Choroid plexus epithelial cell (primary cell): ENCODE measurements at regions not wholly inside any gene's neighbourhood (a gene's known extent, or its start where the extent isn't known, plus 50 kb on each side); places are given as distances from the start of the nearest gene placed in this dataset.

ENCODE experiments used
- DNase-seq: peaks from one replicate; pipeline ENCODE4 v3.0.0-alpha.2; 2010; ENCODE audit warnings: low read depth
- H3K4me3 ChIP-seq: 2 replicates; pipeline ENCODE4 v1.5.1; 2011; ENCODE audit warnings: low read depth, mild to moderate bottlenecking, control low read depth, low read length, moderate library complexity
- CTCF ChIP-seq: conservative IDR thresholded peaks from 2 replicates; pipeline ENCODE4 v1.5.1; 2011; ENCODE audit warnings: low read depth, mild to moderate bottlenecking, control low read depth, inconsistent platforms, low read length, moderate library complexity

- DNase-seq: no peak
- no peak overlapping the region for H3K4me3 ChIP-seq
- no peak for TF ChIP-seq CTCF
These were observed 60.0 kb downstream of the MAGEF1 start for GRCh38 chr3:184651904-184652303.

GRCh38 chr3:184648636-184649035, 63.2 kb downstream of the MAGEF1 start:
- DNase-seq: no peak
- no peak overlapping the region for H3K4me3 ChIP-seq
- TF ChIP-seq CTCF: no peak

- TF ChIP-seq CTCF: no peak
- DNase-seq: no peak
- no peak overlapping the region for H3K4me3 ChIP-seq
These were observed 64.4 kb downstream of the MAGEF1 start for GRCh38 chr3:184647405-184647936.

GRCh38 chr3:184645336-184645735, 66.5 kb downstream of the MAGEF1 start:
- TF ChIP-seq CTCF: no peak
- peak; percentile 21 for DNase-seq

GRCh38 chr3:184643442-184643841, 68.4 kb downstream of the MAGEF1 start:
- no peak for TF ChIP-seq CTCF
- DNase-seq: no peak
- no peak overlapping the region for H3K4me3 ChIP-seq

More at GRCh38 chr3:184645336-184645735, 66.5 kb downstream of the MAGEF1 start:
- H3K4me3 ChIP-seq: no peak overlapping the region

- no peak overlapping the region for H3K4me3 ChIP-seq
- TF ChIP-seq CTCF: no peak
- DNase-seq: no peak
These were observed 69.1 kb downstream of the MAGEF1 start for GRCh38 chr3:184642631-184643285.

GRCh38 chr3:184641430-184641829, 70.4 kb downstream of the MAGEF1 start:
- DNase-seq: no peak
- no peak overlapping the region for H3K4me3 ChIP-seq
- no peak for TF ChIP-seq CTCF
